Hippocampal formation (tissue), 2 donors: ENCODE measurements at regions not wholly inside any gene's neighbourhood (a gene's known extent, or its start where the extent isn't known, plus 50 kb on each side); places are given as distances from the start of the nearest gene placed in this dataset.

Experiments used
- DNase-seq, 2 donors: peaks; one replicate each; lab custom pipeline; 2025; lab: John Stamatoyannopoulos, UW

DNA sequence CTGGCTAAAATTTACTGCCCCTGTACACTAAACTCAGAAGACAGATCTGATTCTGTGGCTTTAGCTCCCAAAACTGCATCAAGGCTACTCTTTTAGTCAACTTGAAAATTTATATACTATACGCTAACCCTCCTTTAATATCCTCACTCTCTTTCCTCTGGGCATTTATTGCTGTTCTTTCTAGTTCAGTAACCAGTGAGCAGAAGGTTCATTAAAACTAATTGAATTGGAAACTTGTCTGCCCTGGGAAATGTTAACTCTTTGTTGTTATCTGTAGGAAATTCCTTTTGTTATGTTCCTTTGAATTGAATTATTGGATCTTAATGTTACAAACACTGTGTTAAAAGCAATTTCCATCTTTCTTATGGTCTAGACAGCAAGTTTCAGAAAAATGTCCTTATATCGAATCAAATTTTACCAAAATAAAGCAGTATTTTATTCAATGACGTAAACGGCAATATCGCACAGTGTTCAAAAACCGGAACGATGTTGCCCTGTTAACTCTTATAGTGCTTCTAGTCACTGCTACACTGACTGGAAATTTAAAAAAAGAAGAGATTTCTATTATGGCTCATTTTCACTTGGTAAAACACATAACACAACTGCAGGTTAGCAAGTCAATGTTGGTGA lies 168.3 kb downstream of the NR4A2 start:
- DNase-seq = no peak

DNA sequence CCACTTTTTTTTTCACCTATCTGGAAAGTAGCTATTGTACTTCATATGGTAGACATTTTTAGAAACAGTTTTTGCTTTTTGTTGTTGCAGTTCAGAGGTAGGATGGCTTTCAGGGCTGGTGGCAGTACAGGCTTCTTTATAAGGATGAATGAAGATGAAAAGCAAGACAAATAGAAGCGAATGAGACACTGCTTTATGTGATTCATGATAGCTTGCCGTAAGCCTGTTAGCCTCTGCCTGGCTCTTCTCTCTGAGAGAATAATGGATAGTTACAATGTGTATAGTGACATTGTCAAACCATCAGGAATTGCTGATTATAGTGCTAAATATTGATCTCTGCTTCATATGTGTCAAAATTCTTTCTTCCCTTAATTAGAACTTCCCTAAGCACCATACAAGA lies 173.7 kb downstream of the NR4A2 start:
- DNase-seq = no peak

DNA sequence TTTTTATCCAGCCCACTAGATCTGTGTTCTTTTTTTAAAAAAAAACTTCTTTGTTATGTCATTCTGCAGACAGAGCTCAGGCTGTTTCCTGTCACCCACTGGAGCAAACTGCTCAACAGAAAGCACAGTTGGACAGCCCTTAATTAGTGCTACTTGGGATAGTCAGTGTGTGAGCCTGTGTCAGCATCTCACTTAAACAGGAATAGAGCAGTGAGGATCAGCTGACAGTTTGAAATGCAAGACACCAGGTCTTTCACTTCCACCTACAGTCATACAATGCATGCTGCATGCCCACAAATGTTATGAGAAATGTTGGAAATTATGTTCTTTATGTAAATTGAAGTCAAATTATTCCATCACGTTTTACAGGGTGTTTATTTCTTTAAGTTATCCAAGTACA lies 174.9 kb downstream of the NR4A2 start:
- no peak for DNase-seq

DNA sequence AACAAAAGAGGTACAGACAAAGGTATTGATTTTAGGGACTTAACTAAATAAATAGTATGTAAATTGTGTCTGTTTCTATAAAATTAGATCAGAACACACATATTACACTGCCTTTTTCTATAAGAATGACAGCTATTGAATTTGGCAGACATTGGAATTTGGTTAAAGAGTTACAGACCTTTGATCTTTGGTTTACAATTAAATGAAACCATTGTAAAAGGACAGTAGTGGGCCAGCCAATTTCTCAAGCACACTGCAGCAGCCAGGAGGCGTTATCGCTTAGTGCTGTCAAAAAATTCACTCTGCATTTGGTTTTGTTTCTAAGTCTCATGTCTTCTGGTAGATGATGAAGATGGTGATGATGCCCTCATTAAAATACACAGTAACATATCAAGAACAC lies 175.9 kb downstream of the NR4A2 start:
- DNase-seq = no peak

DNA sequence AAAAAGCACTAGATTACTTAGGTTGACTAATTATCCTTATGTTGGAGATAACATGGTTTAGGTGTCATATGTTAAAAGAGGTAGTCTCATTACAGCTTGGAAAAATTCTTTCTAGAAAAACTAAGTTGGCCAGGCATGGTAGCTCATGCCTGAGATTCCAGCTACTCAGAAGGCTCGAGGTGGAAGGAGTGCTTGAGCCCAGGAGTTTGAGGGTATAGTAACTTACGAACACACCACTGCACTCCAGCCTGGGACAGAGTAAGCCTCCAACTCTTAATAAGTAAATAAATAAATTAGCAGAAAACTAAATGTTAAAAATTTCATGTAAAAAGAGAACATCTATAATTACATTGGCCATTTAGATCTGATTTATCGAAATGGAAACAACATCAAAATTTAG lies 177.2 kb downstream of the NR4A2 start:
- no peak for DNase-seq

DNA sequence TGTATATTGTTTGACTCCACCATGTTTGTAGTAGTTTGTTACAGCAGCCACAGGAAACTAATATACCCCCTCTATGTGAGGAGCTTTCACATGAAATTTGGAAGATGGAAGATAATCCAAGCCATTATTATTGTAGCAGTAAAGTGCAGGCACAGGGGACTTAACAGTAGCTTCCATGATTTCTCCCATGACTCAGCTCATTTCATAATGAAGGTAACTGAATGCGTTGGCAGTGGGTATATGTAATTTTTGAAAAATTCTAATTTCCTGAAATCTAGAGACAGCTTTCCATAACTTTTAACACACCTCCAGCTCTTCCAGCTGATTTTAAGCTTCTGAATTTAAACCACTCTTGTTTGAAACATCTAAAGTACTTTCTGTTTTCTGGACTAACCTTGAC lies 181.2 kb downstream of the NR4A2 start:
- DNase-seq = no peak

DNA sequence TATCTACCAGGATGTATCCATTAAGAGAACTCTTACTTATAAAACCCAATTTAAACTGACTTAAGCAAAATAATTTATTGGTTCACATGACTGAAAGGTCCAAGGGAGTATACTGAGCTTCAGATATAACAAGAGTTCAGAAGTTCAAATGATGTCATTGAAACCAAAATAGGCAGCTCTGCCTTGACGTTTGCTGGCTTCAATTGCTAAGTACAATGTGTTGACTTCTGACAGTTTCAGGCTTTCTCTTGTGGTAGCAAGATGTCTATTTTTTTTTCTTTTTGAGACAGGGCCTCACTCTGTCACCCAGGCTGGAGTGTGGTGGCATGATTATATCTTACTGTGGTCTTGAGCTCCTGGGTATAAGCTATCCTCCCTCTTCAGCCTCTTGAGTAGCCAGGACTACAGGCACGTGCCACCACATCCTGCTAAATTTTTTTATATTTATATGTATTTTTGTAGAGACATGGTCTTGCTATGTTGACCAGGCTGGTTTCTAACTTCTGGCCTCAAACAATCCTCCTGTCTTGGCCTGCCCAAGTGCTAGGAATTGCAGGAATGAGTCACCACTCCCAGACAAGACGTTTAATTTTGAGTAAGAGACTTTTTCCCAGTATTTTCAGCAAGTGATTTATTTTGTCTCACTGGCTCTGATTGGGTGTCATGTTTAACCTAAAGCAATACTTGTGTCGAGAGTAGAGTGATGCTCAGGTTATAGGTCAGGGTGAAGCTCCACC lies 184.8 kb downstream of the NR4A2 start:
- DNase-seq = no peak

DNA sequence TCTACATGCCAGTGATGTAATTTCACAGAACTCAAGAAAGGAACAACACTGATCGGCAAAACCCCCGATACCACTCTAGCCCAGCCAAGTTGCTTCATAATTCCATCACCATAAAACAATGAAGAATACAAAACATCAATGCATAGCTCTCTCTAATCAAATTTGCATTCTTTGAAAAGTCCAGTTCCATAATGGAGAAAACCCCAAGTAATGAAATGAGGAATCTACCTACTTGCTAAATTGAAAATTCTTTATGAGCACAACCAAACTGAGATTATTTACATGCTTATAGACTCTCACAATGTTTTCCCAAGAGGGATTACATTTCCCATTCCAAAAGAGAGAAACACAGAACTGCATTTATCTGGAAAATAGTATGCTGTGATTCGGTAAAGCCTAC lies 186.5 kb downstream of the NR4A2 start:
- no peak for DNase-seq

DNA sequence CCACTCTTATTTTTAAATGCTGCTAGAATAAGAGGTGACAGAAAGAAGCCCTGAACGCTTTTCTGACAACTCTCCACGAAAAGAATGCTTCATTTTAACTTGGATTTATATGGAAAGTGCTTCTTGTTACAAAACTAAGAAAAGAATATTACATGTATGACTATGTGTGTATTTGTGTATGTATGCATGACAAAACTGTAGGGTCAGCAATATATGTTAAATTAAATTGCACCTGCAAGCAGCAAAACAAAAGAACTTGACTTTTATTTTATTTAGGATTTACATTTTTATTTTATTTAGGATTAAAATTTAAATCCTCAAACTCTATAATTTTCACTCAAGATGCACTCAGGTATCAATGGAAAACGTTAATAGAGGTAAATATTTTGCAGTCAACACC lies 187.1 kb downstream of the NR4A2 start:
- no peak for DNase-seq

DNA sequence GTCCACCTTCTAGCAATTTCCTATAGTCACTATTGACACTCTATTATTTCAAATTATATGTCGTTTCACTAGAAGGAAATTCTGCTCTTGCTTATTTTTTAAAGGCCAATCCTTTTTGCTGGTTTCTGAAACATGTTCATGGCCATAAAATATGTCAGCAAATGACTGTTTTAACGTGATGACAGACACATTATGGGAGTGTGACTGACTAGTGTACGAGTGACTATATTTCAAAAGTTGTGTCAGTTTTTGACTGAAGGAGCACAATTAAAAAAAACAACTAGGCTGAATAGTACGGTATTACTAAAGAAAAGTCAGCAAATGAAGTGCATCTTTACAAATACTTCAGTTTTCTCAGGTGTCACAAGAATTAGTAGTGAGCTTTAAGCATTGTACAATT lies 196.0 kb downstream of the NR4A2 start:
- no peak for DNase-seq

DNA sequence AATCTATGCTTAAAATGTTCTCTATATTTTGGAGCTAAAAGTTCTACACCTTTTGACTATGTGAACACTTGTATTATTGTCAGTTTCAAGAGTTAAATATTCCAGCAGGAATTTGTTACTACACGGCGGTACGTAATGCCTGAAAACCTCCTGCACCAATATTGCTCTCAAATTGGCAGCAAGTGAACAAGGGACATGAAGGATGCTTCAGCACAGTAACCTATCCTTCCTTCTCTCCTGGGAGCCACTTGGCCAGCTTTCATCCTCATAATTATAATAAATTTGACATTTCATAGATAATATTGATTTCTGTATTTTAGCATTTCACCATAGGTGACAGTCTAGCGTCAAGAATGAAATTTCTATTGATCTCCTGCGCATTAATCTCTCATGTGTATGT lies 197.6 kb downstream of the NR4A2 start:
- no peak for DNase-seq

DNA sequence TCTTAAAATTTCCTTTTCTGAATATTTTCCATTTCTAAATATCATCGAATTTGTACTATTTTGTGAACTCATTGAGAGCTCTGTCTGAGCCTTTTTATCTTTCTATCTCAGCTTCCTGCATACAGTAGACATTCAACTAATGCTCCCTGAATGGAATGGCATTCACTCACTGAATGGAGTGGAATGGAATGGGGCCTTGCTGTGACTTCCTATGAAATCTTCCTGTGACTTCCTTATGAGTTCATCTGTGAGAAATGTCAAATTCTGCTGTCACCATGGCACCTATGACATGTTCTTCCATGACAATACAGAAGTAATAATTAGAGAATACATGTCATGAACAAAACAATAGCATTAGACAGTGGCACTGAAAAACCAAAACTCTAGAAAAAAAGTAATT lies 199.6 kb downstream of the NR4A2 start:
- no peak for DNase-seq

DNA sequence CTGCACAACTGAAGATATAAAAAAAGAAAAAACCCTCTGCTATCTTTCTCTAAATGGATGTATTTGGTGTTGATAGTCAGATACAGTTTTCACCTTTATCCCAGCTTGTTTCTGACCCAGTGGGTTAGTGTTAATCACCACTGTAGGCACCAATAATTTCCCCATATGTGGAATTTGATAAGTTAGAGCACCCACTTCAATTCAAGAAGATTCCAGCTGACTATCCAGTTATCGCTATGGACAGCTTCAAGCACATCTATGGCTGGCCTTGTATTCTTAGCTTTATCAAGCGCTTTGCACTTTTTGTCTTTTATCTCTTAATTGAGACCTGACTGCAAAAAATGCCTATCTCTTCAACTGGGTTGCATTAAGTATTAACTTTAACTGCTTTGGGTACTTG lies 200.4 kb downstream of the NR4A2 start:
- no peak for DNase-seq

DNA sequence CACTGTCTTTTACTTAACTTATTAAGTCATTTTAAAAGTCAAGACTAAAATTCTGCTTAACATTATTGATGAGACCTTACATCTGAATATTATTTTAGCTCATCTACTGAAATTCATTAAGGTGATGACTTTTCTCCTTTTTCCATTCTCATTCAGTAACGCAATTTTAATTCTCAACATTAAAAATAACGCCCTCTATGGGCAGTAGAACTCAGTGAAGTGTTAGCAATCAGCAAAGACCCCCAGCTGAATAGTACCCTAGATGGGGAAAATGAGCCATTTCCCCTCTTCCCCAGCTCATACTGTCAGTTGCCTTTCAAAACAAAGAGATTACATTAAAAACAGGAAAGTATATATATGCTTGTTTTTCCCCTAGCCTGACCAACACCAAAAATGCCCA lies 203.3 kb downstream of the NR4A2 start:
- DNase-seq = no peak

DNA sequence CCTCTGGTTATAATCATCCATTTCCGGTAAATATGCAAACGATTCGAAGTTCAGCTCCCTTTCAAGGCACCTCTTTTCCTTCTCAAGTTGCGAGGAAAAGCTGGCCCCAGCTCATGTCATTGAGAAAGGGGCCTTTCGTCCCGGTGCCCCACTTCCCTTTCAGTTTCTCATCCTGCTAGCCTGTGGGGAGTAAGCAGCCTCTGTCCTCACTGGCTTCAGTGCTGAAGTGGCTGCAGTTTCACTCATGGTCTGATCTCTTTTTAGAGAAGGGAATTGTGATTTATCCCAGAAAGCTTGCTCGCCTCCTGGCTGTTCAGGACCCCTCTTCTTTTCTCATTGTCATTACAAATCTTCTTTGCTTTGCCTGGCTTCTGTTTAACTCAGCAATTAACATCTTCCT lies 207.5 kb downstream of the NR4A2 start:
- DNase-seq = no peak

DNA sequence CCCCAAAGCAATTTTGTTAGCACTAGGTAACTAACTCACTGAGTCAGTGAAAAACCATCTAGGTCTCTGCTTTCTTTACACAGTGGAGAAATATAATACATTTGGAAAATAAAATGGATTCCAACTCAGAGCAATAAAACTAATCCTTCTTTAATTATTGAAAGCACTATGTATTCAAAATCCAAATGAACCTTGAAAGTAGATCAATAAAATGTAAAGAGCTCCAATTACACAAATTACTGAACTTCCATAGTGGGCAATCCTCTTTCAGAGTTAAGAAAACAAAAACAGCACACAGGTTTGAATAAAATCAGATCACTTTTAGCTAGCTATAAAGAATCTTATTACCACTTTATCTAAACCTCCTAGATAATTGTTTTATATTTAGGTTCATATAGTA lies 208.1 kb downstream of the NR4A2 start:
- no peak for DNase-seq

DNA sequence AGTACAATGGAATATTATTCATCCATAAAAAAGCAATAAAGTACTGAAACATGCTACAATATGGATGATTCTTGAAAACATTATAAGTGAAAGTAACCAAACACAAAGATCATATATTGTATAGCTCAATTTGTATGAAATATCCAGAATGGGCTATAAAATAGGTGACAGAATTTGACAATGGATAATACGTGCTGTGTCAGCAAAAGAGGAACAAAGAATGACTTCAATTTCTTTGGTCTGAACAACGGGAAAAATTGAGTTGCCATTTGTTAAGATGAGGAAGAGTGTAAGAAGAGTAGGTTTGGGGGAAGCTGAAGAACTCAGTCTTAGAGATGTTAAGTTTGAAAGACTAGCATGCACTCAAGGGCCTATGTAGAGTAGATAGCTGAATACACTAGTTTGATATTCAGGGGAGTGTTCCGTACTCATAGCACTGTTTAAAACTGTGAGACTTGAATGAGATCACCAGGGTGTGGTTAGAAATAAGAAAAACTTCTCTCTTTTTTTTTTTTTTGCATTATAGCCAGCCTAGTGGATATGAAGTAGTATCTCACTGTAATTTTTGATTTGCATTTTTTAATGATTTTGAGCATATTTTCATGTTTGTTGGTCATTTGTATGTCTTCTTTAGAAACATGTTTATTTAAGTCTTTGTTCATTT lies 213.6 kb downstream of the NR4A2 start:
- DNase-seq = no peak

DNA sequence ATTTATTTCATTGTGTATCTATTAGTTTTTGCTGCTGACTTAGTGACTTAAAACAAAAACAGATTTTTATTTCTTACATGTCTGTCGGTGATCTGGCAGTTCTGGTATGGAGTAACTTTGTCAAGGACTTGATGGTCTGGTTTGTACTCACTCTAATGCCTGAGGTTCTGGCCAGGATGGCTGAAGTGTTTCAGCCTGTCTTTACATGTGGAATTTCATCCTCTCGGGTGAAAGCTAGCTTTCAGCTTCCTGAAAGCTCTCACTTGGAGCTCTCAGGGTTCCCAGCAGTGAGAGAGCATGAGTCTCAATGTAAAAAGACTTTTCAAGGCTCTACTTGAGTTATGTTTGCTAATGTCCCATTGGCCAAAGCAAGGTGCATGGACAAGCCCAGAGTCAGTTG lies 216.4 kb downstream of the NR4A2 start:
- DNase-seq = no peak

DNA sequence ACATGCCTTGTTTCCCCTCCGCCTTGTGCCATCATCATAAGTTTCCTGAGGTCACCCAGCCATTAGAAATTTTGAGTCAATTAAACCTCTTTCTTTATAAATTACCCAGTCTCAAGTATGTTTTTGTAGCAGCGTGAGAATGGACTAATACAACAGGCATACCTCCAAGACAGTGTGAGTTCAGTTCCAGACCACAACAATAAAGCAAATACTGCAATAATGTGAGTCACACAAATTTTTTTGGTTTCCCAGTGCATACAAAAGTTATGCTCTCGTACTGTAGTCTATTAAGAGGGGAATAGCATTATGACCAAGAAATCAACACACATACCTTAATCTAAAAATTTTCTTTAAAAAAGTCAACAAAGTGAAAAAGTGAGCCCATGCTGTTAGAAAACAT lies 217.2 kb downstream of the NR4A2 start:
- no peak for DNase-seq

DNA sequence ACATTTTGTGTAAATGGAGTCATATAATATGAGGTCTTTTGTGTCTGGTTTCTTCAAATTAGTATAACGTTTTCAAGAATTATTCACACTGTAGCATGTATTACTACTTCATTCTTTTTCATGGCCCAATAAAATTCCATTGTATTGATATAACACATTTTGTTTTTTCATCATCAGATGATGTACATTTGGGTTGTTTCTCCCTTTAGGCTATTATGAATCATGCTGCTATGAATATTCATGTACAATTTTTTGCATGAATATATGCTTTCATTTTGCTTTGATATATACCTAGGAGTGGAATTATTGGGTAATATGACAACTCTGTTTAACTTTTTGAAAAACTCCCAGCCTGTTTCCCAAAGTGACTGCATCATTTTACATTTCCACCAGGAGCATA lies 220.2 kb downstream of the NR4A2 start:
- DNase-seq = no peak

DNA sequence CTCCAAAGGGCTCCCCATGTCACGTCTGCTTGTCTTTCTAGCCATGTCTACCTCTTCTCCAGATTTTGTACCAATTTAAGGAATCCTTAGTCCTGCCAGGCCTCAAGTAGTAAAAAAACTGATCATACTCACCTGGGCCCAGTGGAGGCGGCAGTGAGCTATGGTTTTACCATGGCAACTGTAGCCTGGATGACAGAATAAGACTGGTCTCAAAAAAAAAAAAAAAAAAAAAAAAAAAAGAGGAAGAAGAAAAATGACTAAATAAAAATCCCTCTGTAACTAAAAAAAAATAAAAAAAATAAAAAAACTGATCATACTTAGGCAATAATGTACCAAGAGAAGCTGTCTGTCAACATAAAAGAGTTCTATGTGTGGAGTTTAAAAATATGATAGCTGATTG lies 221.6 kb downstream of the NR4A2 start:
- no peak for DNase-seq

DNA sequence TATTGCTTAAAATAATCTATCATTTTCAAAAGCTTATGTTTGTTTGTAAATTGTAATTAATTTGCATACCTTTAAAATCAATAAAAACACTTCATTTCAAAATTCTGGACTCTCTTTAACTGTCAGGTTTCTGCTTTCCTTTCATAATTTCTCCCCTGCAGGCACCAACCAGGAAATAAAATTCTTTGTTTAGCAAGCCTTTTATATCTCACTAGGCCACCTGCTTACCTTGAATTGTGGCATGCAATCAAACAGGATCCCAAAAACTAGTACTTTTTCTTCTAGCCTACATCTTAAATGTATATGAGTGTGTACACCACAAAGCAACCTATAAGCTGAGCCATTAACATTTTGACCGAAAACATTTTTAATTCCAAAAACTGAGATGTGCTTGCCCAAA lies 233.1 kb downstream of the NR4A2 start:
- DNase-seq = no peak

DNA sequence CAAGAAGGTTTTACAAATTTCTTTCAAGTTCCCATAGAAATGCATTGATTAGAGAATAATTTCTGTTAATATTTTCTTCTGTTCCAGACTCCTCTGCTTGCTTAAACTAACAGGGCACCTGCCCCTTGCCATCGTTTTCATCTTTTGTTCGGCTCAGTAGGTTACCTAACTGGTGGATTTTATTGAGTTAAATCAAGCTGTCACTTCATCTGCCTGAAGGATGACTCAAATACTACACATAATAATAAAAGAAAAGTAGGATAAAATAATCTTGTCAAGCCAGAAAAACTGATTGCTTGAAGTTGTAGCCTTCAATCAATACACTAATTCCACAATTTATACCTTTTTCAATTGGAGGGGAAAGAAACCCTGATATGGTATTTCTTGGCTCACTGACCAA lies 234.0 kb downstream of the NR4A2 start:
- DNase-seq = no peak

DNA sequence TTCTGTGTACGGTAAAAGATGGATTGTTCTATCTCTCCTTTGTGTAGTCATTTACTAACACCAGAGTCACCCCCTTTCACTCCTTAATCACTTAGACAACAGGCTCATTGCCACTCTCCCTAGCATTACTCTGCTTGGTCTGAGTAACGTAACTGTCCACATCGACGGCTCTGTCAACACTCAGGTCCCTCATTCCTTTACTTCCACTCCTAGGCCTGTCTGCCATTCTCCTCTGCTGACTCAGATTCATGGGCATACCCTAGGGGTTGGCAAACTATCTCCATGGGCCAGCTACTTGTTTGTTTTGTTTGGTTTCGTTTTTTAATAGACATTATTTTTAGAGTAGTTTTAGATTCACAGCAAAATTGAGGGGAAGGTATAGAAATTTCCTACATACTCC lies 243.9 kb downstream of the NR4A2 start:
- no peak for DNase-seq
